HG03378 (cell line): ENCODE measurements at regions not wholly inside any gene's neighbourhood (a gene's known extent, or its start where the extent isn't known, plus 50 kb on each side); places are given as distances from the start of the nearest gene placed in this dataset.

Source experiments
- ATAC-seq: cut with Tn5 transposase; IDR thresholded peaks from one replicate; pipeline ENCODE4 v1.9.1; 2021; ENCODE audit warnings: mild to moderate bottlenecking, moderate library complexity; ENCODE audit not compliant: unreplicated experiment

DNA sequence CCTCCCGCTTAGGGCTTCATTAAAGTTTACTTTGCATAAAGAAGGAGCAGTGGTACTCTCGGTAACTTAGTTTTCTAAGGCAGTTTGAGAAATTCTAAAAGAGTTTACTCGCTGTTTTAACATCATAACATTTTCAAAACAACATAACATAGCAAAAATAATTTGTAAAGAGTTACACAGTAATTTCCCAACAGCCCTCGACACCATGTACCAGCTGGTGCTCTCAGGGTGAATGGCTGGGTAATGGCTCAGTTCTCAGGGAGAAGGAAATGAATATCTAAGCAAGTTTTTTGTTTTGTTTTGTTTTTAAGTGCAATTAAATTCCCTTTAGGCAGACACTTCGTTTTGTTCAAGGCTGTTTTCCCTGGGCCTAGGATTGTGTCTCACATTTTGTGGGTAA is 435.3 kb downstream of the C4orf33 start:
- no peak for ATAC-seq

DNA sequence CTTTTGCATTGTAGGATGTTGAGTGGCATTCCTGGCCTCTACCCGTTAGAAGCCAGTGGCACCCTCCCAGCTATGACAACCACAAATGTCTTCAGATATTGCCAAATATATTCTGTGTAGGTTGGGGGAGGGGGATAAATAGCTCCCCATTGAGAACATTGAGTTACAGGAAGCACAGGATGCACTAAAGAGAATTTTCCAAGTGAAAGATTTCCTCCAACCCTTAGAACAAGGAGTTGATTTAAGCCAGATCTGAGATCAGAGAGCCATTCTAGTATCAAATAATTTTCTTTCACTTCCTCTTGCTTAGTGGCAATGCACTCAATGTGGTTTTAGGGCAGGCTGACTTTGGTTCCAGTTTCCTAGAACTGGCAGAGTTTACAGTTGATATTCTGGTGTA is 436.6 kb downstream of the C4orf33 start:
- ATAC-seq, result peak; percentile 90

DNA sequence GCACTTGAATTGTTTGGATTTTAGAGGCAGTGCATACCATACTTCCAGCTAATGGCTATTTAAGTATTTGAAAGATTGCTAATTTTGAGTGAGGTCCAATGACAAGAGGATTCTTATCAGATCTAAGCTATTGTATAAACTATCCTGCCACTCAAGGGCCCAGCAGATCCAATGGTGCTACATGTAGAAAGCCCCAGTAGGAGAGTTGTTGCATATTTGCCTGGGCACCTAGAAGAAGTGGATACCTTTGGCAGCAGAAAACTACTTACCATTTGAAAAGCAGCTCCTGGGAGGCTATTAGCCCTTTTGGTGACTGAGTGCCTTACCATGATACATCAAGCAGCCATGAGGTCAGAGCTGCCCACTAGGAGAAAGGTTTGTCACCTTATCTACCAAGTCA is 447.3 kb downstream of the C4orf33 start:
- ATAC-seq, result no peak

DNA sequence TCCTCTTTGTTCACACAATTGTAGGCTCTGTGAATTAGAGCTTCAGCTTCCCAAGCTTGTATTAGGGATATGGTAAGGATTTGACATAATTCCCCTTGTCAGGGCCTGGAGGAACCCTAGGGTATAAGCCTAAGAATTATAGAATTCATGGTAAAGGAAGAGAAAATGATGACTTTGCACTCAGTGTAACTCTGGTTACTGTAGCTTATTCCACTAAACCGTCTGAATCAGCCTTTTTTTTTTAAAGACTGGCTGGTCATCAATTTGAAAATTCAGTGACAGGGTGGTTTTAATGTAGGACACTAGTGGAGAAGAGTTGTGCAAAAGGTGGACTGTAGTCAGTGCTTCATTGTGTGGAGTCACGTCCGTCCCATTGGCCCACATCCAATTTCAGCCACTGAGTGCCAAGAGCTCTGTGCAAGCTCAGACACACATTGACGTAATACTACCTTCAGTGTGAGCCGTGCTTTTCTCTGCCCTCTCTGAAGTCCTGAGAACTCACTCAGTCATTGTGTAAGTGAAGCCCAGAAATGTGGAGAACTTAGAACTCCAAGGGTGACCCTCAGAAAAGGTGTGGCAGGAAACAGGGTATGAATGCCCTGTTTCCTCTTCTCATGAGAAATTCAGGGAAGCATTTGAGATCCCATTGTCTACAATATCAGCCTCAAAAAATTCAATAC is 449.8 kb downstream of the C4orf33 start:
- no peak for ATAC-seq

DNA sequence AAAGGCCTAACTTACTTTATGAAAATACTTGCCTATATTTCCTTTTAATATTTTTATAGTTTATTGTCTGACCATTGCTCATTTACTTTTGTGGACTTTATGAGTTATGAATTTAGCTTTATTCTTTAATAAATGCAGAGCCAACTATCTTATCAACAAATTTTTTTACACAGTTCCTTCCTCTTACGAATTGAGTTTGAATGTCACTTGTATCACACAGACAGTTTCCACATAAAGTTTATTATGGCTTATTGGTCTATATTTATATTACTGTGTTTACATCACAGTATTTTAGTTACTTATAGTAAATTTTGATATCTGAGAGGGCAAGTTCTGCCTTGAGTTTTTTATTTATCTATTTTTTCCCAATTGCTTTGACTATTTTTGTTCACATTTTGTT is 450.6 kb downstream of the C4orf33 start:
- no peak for ATAC-seq

GRCh38 chr4:129550281-129550785 is 454.4 kb downstream of the C4orf33 start:
- no peak for ATAC-seq

- ATAC-seq, result no peak
Measured at GRCh38 chr4:129561280-129561679, 465.3 kb downstream of the C4orf33 start.

DNA sequence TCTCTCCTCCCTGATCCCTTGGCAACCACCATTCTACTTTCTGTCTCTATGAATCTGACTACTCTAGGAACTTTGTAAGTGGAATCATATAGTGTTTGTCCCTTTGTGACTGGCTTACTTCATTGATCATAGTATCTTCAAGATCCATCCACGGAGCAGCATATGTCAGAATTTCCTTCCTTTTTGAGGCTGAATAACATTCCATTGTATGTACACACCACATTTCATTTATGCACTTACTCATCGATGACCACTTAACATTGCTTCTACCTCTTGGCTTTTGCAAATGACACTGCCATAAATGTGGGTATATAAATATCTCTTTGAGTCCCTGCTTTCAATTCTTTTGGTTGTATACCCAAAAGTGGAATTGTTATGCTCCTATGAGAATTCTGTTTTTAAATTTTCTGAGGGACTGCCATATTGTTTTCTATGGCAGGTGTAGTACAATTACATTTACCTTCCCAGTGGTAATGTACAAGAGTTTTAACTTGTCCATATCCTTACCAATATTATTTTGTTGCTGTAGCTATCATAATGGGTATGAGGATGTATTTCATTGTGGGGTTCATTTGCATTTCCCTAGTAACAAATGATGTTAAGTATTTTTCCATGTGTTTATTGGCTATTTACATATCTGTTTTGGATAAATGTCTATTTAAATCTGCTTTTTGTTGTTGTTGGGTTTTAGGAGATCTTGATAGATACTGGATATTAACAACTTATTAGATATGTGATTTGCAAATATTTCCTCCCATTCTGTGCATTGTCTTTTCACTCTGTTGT is 466.1 kb downstream of the C4orf33 start:
- ATAC-seq, result no peak

DNA sequence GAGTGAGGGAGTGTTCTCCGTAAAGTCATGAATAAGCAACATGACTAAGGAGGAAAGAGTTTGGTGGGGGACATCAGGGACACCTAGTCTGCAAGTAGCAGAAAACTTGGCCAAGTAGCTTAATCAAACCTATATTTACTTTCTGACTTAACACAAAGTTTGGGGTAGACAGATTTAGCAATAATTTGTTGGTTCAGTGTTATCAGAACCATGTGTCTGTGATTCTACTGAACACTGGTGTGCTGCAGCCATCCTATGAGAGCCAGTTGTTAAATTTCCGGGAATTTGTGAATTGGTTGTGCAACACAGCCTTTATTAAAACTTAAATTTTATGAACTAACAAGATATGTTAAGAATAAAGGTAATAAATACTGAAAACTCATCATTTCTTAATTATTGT is 469.3 kb downstream of the C4orf33 start:
- no peak for ATAC-seq

DNA sequence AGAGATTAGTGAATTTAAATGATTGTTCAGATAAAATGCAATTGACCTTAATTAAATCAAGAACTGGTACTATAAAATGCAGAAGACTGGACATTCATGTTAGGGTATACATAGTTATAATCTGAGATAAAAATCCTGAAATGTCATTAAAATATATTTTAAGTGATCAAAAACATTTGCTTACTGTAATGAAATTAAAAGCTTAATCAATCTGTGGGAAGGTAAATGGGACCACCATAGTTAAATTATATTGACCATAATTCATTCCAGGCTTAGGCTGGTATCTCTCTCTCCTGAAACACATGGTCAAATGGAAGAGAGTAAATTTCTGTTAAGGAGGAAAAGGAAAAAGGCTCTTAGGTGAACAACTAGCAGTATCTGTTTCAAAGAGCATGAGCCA is 474.4 kb downstream of the C4orf33 start:
- ATAC-seq, result no peak

GRCh38 chr4:129578336-129578735 is 482.4 kb downstream of the C4orf33 start:
- no peak for ATAC-seq

- no peak for ATAC-seq
Measured at GRCh38 chr4:129581305-129581704, 485.4 kb downstream of the C4orf33 start.

- no peak for ATAC-seq
Measured at GRCh38 chr4:129583868-129584267, 487.9 kb downstream of the C4orf33 start.

- no peak for ATAC-seq
Measured at GRCh38 chr4:129598582-129598981, 502.6 kb downstream of the C4orf33 start.

- no peak for ATAC-seq
Measured at GRCh38 chr4:129600898-129601297, 504.9 kb downstream of the C4orf33 start.

DNA sequence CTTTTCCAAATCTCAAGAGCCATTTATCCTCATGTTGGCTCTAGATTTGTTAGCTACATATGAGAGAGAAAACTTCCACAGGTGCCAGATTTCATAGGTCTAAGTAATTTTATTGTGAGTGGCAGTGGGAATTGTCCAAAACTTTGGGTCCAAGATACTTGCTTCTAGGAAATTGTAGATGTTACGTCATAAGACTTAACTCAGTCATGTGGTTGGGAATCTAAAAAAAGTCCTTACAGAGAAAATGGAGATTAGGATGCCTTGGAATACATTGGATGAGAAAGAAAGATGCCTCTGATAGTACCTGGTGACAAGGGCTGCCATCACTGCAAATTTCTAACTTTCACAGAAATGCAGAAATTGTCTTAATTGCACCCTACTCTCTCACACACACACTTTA is 506.5 kb downstream of the C4orf33 start:
- no peak for ATAC-seq

DNA sequence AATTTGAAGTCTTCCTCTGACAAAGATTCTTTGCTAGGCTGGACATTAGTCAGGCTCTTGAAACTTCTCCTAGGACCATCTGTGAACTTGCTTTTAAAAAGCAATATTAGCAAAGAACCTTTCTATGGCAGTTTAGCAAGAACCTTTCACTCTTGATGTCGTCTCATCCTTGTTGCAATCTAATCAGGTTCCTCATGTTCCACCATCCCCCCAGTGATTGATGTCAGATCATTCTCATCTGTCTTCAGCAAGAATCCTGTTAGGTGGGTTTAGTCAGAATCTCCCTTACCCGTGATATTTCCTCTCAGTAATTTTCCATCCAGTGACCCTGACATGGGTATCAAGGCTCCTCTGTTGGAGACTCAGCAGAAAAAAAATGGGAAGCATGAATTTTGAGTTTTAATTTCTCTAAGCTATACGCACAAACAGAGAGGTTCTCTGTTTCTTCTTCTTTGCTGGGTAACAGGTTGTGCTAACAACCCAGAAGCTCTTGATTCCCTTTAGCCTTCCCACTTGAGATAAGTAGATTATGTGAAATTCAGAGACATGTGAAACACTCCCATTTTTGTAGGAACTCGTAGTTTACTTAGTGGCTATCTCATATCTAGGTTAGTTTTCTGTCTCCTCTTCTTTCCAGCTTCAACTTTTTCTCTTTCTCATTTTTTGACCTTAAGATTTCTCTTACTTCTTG is 507.4 kb downstream of the C4orf33 start:
- no peak for ATAC-seq

GRCh38 chr4:129604632-129605255 is 508.8 kb downstream of the C4orf33 start:
- ATAC-seq, result no peak

DNA sequence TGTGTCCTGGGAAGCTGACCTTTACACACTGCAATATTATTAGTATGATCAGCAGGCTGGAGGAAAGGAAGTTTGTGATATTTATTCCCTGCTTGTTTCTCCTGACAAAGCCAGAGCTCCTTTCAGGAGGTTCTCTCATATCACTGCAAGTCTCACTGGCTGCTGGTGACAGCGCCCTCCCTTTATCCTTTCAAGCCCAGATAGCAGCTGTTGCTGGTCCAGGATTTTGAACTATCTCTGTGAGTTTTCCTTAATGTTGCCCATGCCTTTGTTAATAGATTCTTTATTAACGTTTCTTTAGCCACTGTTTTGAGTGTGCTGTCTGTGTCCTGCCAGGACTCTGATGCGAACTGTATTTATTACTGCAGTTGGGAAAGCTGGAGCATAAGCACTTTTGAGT is 518.7 kb downstream of the C4orf33 start:
- no peak for ATAC-seq

DNA sequence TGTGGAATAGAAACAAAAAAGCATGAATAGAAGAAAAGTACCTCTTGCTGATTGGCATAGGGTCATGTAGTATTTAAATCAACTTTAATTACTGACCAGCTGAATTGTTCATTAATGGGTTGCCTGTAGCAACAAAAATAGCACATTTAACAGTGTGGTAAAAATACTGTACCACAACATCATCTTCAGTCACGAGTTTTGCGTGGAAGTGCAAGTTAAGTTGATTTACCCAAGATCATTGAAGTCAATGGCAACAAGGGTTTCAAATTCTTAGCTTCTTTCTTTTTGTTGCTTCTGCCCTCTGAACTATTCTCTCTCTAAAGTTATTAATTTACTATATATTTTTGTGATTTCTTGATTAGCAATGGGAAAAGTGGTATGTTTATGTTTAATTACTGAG is 526.6 kb downstream of the C4orf33 start:
- no peak for ATAC-seq

DNA sequence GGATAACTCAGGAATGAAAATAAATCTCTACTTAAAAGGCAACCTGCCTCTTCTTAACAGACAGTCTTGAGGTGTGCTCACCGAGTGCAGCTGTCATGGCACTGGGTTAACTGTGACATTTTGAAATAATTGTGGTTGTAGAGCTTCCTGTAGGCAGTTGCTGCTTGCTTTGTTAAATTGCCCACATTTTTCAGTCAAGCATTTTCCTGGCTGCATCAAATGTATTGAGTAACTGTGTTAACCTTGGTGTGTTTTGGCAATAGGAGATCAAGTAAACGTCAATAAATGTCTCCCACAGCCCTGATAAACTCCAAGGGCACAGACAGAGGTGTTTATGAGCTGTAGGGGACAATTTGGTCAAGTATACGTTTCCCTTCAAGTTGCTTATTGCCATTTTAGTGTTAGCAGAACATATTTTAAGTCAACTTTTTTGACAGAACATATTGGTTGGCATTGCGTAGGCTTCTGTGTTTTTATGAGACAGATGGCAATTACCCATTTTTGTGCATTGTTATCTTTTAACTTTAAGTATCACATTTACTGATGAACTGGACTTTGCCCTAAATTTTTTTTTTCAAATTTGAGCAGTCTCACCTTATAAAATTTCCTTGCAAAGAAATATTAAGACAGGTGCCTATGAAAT is 527.4 kb downstream of the C4orf33 start:
- no peak for ATAC-seq
